RWPE2 (cell line): ENCODE measurements at regions not wholly inside any gene's neighbourhood (a gene's known extent, or its start where the extent isn't known, plus 50 kb on each side); places are given as distances from the start of the nearest gene placed in this dataset.

Experiments
- ATAC-seq: fragments of 200-7000 bp; cut with Tn5 transposase; 3 replicates; pipeline ENCODE4 v1.9.1; 2021; ENCODE audit warnings: low read depth
- DNase-seq: peaks from one replicate; pipeline ENCODE4 v3.0.0-alpha.2; 2020; ENCODE audit warnings: low spot score
- H3K27ac ChIP-seq: fragments of 450-650 bp; 2 replicates; pipeline ENCODE4 v1.5.1; 2017; ENCODE audit warnings: mild to moderate bottlenecking; ENCODE audit not compliant: poor library complexity, severe bottlenecking
- H3K27me3 ChIP-seq: fragments of 250-450 bp; sonication (Bioruptor Pico); 2 replicates; pipeline ENCODE4 v1.5.1; 2021; ENCODE audit warnings: mild to moderate bottlenecking, moderate library complexity; ENCODE audit not compliant: insufficient read depth, poor library complexity, severe bottlenecking
- H3K36me3 ChIP-seq: fragments of 250-450 bp; sonication (Bioruptor Pico); 2 replicates; pipeline ENCODE4 v1.5.1; 2020; ENCODE audit warnings: low read depth, mild to moderate bottlenecking, moderate library complexity
- H3K4me1 ChIP-seq: fragments of 250-450 bp; sonication (Bioruptor Pico); 2 replicates; pipeline ENCODE4 v1.5.1; 2021; ENCODE audit warnings: mild to moderate bottlenecking, moderate library complexity; ENCODE audit not compliant: insufficient read depth, poor library complexity, severe bottlenecking
- H3K4me3 ChIP-seq: fragments of 250-450 bp; sonication (Bioruptor Pico); 2 replicates; pipeline ENCODE4 v1.5.1; 2021; ENCODE audit warnings: mild to moderate bottlenecking, moderate library complexity; ENCODE audit not compliant: severe bottlenecking
- H3K9me3 ChIP-seq: fragments of 250-450 bp; sonication (Bioruptor Pico); 2 replicates; pipeline ENCODE4 v1.5.1; 2021; ENCODE audit warnings: mild to moderate bottlenecking, moderate library complexity; ENCODE audit not compliant: severe bottlenecking
- CTCF ChIP-seq: fragments of 450-650 bp; IDR thresholded peaks from one replicate; pipeline ENCODE4 v1.5.1; 2017; ENCODE audit warnings: mild to moderate bottlenecking, moderate library complexity; ENCODE audit not compliant: poor library complexity, severe bottlenecking

DNA sequence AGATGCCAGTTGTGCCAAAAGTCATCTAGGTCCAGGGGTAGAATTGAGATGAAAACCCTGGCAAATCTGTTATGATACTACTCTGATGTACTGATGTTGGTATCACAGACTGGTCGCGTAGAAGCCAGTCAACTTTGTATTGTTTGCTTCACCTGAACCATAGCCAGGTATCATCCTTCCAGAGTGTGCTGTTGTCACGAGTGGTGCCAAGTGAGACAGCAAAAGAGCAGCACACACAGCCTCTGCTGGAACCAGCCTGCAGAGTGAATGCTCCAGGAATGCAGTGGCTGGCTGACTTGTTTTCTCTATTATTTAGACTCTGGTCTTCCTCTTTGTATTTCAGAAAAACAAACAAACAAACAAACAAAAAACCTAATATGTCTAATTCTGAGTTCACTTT lies 209.5 kb upstream of the HEY2 start:
- ATAC-seq: no peak
- Histone ChIP-seq H3K4me1 (no peaks in the 10 kb centered on the region), H3K9me3 (no peaks in the 10 kb centered on the region), H3K27me3 (peaks cover 8% of the 10 kb centered on the region), H3K36me3 (no peaks in the 10 kb centered on the region), H3K27ac (no peak overlapping the region), H3K4me3 (no peak overlapping the region)
- TF ChIP-seq CTCF: no peak
- no peak for DNase-seq

DNA sequence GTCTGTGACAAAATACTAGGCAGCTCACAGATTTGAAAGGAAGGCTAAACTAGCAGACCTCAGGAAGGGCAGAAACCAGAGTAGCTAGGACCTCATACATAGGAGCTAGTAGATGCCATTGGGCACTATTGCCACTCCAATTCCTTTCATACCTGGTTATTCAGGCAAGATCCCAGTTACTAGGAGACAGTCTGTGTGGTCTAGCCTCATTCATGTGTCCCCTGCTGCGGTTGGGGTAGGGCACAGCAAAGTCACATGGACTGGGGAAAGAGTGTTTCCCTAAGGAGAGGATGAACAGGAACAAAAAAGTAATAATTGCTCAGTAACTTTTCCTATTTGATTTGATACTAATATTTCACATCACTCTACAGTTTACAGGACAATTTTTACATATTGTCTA lies 204.6 kb upstream of the HEY2 start:
- H3K4me3 ChIP-seq: no peak overlapping the region
- H3K36me3 ChIP-seq: no peaks in the 10 kb centered on the region
- no peaks in the 10 kb centered on the region for H3K9me3 ChIP-seq
- H3K27ac ChIP-seq: no peak overlapping the region
- no peaks in the 10 kb centered on the region for H3K4me1 ChIP-seq
- DNase-seq (no peak), ATAC-seq (no peak)
- no peaks in the 10 kb centered on the region for H3K27me3 ChIP-seq
- TF ChIP-seq CTCF: no peak

DNA sequence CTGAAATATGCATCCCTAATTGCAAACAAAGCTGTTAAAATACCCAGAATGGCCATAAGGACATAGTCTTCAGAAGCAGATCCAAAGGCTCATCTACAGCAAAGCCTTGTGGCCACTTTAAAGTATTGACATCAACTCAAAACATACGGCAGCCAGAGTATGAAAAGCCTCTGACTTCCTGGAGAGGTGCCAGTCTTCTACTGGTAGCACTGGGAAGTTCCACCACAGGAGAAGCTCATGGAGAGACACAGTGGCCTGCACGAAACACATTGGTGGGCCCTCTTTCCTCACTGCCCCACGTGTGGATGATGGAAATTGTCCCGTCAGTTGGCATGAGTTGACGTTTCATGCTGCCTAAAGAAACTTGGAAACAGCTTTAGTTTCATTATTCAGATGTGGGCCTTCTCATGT lies 202.6 kb upstream of the HEY2 start:
- Histone ChIP-seq H3K4me1 (no peaks in the 10 kb centered on the region), H3K36me3 (no peaks in the 10 kb centered on the region), H3K9me3 (no peaks in the 10 kb centered on the region), H3K27ac (no peak overlapping the region), H3K27me3 (no peaks in the 10 kb centered on the region), H3K4me3 (no peak overlapping the region)
- TF ChIP-seq CTCF: no peak
- ATAC-seq (no peak), DNase-seq (no peak)

GRCh38 chr6:125547381-125547780 lies 202.1 kb upstream of the HEY2 start:
- H3K36me3 ChIP-seq: no peaks in the 10 kb centered on the region
- ATAC-seq (no peak), DNase-seq (no peak)
- no peaks in the 10 kb centered on the region for H3K9me3 ChIP-seq
- no peak overlapping the region for H3K4me3 ChIP-seq
- TF ChIP-seq CTCF: no peak
- no peak overlapping the region for H3K27ac ChIP-seq
- H3K27me3 ChIP-seq: no peaks in the 10 kb centered on the region
- no peaks in the 10 kb centered on the region for H3K4me1 ChIP-seq

DNA sequence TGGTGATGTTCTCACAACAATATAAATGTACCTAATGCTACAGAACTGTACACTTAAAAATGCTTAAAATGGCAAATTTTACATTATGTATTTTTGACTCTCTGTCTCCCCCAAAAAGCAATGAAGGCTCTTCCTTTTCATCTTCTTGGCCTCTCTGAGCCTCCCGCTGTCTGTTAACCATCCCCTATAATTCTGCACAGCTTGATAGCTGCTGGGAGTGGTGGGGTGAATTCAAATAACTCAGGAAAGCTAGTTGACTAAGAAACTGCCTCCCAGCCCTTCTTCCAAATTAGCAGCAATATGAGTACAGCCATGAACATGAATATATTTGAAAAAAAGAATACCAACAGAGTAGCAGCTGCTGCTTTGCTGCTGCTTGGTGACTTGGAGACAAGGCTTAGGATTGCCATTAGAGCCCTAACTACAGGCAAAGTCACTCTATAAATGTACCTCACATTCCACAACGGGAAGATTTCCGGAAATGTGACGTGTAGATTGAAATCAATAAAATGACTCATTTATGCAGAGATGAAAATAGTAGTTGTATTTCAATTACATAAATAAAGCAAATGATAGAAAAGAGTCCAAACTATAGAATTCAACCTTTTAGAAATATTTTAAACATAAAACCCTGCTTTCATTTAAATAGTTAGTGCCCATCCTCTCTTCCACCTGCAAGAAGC lies 200.1 kb upstream of the HEY2 start:
- no peaks in the 10 kb centered on the region for H3K27me3 ChIP-seq

More for the DNA sequence above, 200.1 kb upstream of the HEY2 start:
- TF ChIP-seq CTCF: no peak
- no peak overlapping the region for H3K4me3 ChIP-seq
- no peak for DNase-seq
- ATAC-seq: no peak
- no peak overlapping the region for H3K27ac ChIP-seq
- no peaks in the 10 kb centered on the region for H3K36me3 ChIP-seq
- H3K9me3 ChIP-seq: no peaks in the 10 kb centered on the region
- no peaks in the 10 kb centered on the region for H3K4me1 ChIP-seq
